Osteocyte (in vitro differentiated cells): ENCODE measurements at regions not wholly inside any gene's neighbourhood (a gene's known extent, or its start where the extent isn't known, plus 50 kb on each side); places are given as distances from the start of the nearest gene placed in this dataset.

ENCODE experiments used
- DNase-seq: peaks from one replicate; pipeline ENCODE4 v3.0.0; 2021; ENCODE audit warnings: mixed read lengths; ENCODE audit not compliant: unreplicated experiment; ENCODE audit errors: extremely low spot score
- H3K27ac Mint-ChIP-seq: one replicate; pipeline ENCODE4 v1.8.0; 2021; ENCODE audit warnings: mild to moderate bottlenecking, mixed read lengths; ENCODE audit not compliant: unreplicated experiment
- H3K27me3 Mint-ChIP-seq: one replicate; pipeline ENCODE4 v1.8.0; 2021; ENCODE audit warnings: mixed read lengths; ENCODE audit not compliant: unreplicated experiment
- H3K36me3 Mint-ChIP-seq: one replicate; pipeline ENCODE4 v1.8.0; 2021; ENCODE audit warnings: mixed read lengths; ENCODE audit not compliant: unreplicated experiment
- H3K4me1 Mint-ChIP-seq: one replicate; pipeline ENCODE4 v1.8.0; 2021; ENCODE audit warnings: mixed read lengths; ENCODE audit not compliant: unreplicated experiment
- H3K4me3 Mint-ChIP-seq: one replicate; pipeline ENCODE4 v1.8.0; 2021; ENCODE audit warnings: mild to moderate bottlenecking, moderate library complexity, mixed read lengths; ENCODE audit not compliant: unreplicated experiment
- H3K9me3 Mint-ChIP-seq: one replicate; pipeline ENCODE4 v1.8.0; 2021; ENCODE audit warnings: mixed read lengths; ENCODE audit not compliant: unreplicated experiment
- TF ChIP-seq, protein P1 (sequence below): fragments of 200-600 bp; sonication (generic); IDR thresholded peaks from 2 replicates; pipeline ENCODE4 v1.5.0; 2021; ENCODE audit warnings: antibody characterized with exemption, mild to moderate bottlenecking, moderate library complexity

DNA sequence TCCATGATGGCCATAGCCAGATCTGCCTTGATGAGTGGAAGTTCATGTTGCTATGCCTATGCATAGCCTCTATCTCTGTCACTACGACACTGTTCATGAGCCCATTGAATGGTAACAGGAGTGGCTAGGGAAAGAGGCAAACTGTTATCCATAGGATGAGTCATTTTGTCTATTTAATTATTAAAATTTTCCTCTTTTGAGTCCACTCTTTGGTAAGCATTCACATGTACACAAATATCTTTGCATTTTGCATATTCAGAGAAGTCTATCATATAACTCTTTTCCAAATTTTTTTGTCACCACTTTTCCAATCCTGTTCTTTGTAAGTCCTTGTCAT, 364.4 kb downstream of the KCNJ3 start:
- no peaks in the 10 kb centered on the region for H3K36me3 Mint-ChIP-seq
- DNase-seq, result no peak
- TF ChIP-seq, protein P1, sequence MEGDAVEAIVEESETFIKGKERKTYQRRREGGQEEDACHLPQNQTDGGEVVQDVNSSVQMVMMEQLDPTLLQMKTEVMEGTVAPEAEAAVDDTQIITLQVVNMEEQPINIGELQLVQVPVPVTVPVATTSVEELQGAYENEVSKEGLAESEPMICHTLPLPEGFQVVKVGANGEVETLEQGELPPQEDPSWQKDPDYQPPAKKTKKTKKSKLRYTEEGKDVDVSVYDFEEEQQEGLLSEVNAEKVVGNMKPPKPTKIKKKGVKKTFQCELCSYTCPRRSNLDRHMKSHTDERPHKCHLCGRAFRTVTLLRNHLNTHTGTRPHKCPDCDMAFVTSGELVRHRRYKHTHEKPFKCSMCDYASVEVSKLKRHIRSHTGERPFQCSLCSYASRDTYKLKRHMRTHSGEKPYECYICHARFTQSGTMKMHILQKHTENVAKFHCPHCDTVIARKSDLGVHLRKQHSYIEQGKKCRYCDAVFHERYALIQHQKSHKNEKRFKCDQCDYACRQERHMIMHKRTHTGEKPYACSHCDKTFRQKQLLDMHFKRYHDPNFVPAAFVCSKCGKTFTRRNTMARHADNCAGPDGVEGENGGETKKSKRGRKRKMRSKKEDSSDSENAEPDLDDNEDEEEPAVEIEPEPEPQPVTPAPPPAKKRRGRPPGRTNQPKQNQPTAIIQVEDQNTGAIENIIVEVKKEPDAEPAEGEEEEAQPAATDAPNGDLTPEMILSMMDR, result no peak
- H3K27me3 Mint-ChIP-seq, result no peaks in the 10 kb centered on the region
- no peak overlapping the region for H3K27ac Mint-ChIP-seq
- H3K4me1 Mint-ChIP-seq, result no peaks in the 10 kb centered on the region
- H3K9me3 Mint-ChIP-seq, result peaks cover 18% of the 10 kb centered on the region
- H3K4me3 Mint-ChIP-seq, result no peak overlapping the region

DNA sequence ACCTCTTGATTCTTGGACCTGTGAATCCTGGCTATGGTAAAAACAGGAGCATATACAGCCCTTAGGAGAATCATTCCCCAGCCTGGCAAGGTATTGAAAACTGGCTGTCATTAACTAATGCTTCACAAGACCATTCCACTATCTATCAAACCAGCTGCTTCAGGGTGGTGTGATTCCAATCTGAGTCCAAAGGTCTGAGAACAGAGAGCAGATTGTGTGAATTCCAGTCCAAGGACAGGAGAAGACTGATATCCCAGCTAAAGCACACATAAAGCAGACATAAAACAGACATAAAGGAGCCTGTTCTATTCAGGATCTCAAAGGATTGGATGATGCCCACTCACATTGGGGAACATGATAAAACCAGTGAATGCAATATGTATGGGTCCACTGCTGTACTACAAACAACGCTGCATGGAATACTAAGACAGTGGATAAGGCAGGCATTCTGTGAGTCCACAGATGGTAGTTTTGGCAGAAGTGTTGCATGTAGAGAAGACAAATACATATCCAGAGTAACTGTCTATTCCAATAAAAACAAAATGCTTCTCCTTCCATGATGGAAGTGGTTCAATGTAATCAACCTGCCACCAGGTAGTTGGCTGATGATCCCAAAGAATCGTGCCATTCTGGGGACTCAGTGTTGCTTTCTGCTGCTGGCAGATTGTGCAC, 363.9 kb downstream of the KCNJ3 start:
- TF ChIP-seq, protein P1, result no peak
- no peaks in the 10 kb centered on the region for H3K27me3 Mint-ChIP-seq

DNA sequence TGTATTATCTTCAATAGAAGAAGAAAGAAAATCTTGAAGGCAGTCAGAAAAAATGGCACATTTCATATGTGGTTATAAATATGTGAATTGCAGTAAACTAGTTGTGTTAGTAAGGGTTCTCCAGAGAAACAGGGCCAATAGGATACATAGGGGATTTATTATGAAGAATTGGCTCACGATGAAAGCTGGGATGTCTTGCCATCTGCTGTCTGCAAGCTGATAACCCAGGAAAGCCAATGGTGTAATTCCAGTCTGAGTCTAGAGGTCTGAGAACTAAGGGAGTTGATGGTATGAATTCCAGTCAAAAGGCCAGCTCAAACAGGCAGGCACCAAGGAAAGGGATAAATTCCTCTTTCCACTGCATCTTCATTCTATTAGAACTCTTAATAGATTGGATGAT, 362.4 kb downstream of the KCNJ3 start:
- no peaks in the 10 kb centered on the region for H3K36me3 Mint-ChIP-seq
- H3K4me3 Mint-ChIP-seq, result no peak overlapping the region
- H3K27me3 Mint-ChIP-seq, result no peaks in the 10 kb centered on the region
- H3K9me3 Mint-ChIP-seq, result peaks cover 19% of the 10 kb centered on the region
- H3K27ac Mint-ChIP-seq, result no peak overlapping the region
- H3K4me1 Mint-ChIP-seq, result no peaks in the 10 kb centered on the region
- TF ChIP-seq, protein P1, result no peak
- no peak for DNase-seq

More for the DNA sequence above, 363.9 kb downstream of the KCNJ3 start:
- Mint-ChIP-seq H3K27ac (no peak overlapping the region), H3K4me1 (no peaks in the 10 kb centered on the region), H3K36me3 (no peaks in the 10 kb centered on the region), H3K9me3 (peaks cover 18% of the 10 kb centered on the region), H3K4me3 (no peak overlapping the region)
- DNase-seq, result no peak

DNA sequence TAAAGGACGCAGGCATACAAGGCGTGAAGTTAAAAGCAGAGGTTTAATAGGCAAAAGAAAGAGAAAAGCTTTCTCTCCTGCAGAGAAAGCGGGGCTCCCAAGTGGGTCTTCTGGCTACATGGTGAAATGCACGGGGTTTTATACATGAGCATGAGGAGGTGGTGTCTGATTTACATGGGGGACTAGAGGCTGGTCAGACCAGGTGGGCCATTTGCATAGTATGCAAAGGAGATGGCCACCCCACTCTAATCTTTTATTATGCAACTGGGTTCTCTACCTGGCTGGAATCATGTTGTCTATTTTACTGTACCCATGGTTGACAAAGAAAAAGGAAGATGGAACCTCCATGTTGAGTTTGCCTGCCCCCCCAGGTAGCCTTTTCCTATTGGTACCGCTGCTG, 356.2 kb downstream of the KCNJ3 start:
- no peak overlapping the region for H3K4me3 Mint-ChIP-seq
- peaks cover 5% of the 10 kb centered on the region for H3K9me3 Mint-ChIP-seq
- no peak overlapping the region for H3K27ac Mint-ChIP-seq
- DNase-seq, result no peak
- no peaks in the 10 kb centered on the region for H3K4me1 Mint-ChIP-seq
- no peaks in the 10 kb centered on the region for H3K27me3 Mint-ChIP-seq
- H3K36me3 Mint-ChIP-seq, result no peaks in the 10 kb centered on the region
- TF ChIP-seq, protein P1, result no peak

DNA sequence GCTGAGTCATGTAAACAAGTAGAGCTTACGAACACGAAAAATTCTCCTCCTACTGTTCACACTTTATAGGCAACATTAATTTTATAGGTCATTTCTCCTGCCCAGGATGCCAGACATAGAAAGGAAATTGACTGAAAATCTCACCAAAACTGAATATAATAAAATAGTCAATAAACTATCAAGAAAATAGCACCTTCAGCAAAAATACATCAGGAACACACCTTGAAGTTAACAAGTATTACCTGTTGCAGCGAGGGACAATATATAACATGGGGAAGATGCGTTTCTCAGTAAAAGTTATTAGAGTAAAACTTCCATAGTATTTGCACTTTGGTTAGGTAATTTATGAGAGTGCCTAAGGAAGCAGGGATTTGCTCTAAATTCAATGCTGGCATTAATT, 344.6 kb downstream of the KCNJ3 start:
- H3K4me3 Mint-ChIP-seq, result no peak overlapping the region
- peaks cover 12% of the 10 kb centered on the region for H3K9me3 Mint-ChIP-seq
- H3K27ac Mint-ChIP-seq, result no peak overlapping the region
- no peak for DNase-seq
- no peaks in the 10 kb centered on the region for H3K4me1 Mint-ChIP-seq
- TF ChIP-seq, protein P1, result no peak
- no peaks in the 10 kb centered on the region for H3K36me3 Mint-ChIP-seq
- no peaks in the 10 kb centered on the region for H3K27me3 Mint-ChIP-seq
